Parathyroid adenoma (tissue), 2 donors: ENCODE measurements at regions not wholly inside any gene's neighbourhood (a gene's known extent, or its start where the extent isn't known, plus 50 kb on each side); places are given as distances from the start of the nearest gene placed in this dataset.

Source experiments
- H2AFZ ChIP-seq: fragments of 300-600 bp; sonication (generic); one replicate; pipeline ENCODE4 v1.7.0; 2017; ENCODE audit warnings: antibody characterized with exemption, mild to moderate bottlenecking
- H3K27ac ChIP-seq: fragments of 300-600 bp; sonication (generic); one replicate; pipeline ENCODE4 v1.7.0; 2017
- H3K27me3 ChIP-seq: fragments of 300-600 bp; sonication (generic); one replicate; pipeline ENCODE4 v1.7.0; 2017; ENCODE audit warnings: low read length; ENCODE audit not compliant: control insufficient read depth, insufficient read depth
- H3K36me3 ChIP-seq: fragments of 300-600 bp; sonication (generic); one replicate; pipeline ENCODE4 v1.7.0; 2017; ENCODE audit warnings: low read length; ENCODE audit not compliant: control insufficient read depth, insufficient read depth
- H3K4me1 ChIP-seq: fragments of 300-600 bp; sonication (generic); one replicate; pipeline ENCODE4 v1.7.0; 2017; ENCODE audit warnings: control low read depth
- H3K4me2 ChIP-seq: fragments of 300-600 bp; sonication (generic); one replicate; pipeline ENCODE4 v1.7.0; 2017; ENCODE audit warnings: low read length
- H3K4me3 ChIP-seq: fragments of 300-600 bp; sonication (generic); one replicate; pipeline ENCODE4 v1.7.0; 2017; ENCODE audit warnings: low read depth, low read length
- H3K79me2 ChIP-seq: fragments of 300-600 bp; sonication (generic); one replicate; pipeline ENCODE4 v1.7.0; 2017; ENCODE audit warnings: control low read depth
- H3K9ac ChIP-seq: fragments of 300-600 bp; sonication (generic); one replicate; pipeline ENCODE4 v1.7.0; 2017; ENCODE audit warnings: mild to moderate bottlenecking
- H3K9me3 ChIP-seq: fragments of 300-600 bp; sonication (generic); one replicate; pipeline ENCODE4 v1.7.0; 2017; ENCODE audit warnings: low read length; ENCODE audit not compliant: control insufficient read depth
- TF ChIP-seq, protein P1 (sequence below): fragments of 300-600 bp; sonication (generic); IDR thresholded peaks from one replicate; pipeline ENCODE4 v1.7.0; 2017; ENCODE audit warnings: antibody characterized with exemption, mild to moderate bottlenecking
- donor health status: primary hyperparathyroidism.

DNA sequence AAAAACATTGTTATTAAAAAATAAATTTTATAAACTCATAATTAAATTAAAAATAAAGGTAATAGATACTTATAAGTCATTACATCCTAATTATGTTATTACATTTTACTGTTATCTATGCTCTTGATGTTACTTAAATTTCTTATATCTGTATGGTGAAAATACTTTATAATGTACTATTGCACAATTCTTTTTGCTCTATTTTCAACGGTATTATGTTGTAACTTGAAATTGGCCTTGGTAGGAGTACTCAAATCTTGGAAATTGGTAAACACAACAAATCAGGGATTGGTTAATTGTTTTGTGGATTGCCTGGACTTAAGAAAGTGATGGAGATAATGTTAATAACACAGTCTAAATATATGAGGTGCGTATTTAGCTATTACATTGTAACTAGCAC is 273.3 kb downstream of the MDFIC start:
- Histone ChIP-seq H3K27ac (no peak overlapping the region), H2AFZ (no peak overlapping the region), H3K4me1 (no peaks in the 10 kb centered on the region), H3K9ac (no peak overlapping the region), H3K36me3 (no peaks in the 10 kb centered on the region), H3K4me3 (no peak overlapping the region), H3K4me2 (no peak overlapping the region), H3K9me3 (no peaks in the 10 kb centered on the region), H3K27me3 (no peaks in the 10 kb centered on the region), H3K79me2 (no peaks in the 10 kb centered on the region)
- TF ChIP-seq, protein P1, sequence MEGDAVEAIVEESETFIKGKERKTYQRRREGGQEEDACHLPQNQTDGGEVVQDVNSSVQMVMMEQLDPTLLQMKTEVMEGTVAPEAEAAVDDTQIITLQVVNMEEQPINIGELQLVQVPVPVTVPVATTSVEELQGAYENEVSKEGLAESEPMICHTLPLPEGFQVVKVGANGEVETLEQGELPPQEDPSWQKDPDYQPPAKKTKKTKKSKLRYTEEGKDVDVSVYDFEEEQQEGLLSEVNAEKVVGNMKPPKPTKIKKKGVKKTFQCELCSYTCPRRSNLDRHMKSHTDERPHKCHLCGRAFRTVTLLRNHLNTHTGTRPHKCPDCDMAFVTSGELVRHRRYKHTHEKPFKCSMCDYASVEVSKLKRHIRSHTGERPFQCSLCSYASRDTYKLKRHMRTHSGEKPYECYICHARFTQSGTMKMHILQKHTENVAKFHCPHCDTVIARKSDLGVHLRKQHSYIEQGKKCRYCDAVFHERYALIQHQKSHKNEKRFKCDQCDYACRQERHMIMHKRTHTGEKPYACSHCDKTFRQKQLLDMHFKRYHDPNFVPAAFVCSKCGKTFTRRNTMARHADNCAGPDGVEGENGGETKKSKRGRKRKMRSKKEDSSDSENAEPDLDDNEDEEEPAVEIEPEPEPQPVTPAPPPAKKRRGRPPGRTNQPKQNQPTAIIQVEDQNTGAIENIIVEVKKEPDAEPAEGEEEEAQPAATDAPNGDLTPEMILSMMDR, result no peak

DNA sequence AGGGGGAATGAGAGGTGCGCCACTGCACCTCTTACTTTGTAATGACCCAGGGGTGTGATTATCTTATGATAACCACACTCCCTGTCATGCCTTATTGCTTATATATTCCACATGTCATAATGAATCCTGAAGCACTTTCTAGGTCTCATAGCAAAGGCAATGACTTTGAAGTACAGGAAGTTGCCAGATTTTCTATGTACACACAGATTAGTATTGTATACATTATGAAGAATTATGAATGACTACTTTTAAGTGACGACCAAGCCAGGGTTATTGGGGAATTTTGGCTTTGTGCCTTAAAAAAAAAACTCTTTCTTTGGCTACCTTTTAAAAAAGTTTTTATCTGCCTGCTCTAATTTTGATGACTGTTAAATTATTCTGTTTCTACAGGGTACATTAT is 269.6 kb downstream of the MDFIC start:
- no peaks in the 10 kb centered on the region for H3K27me3 ChIP-seq
- no peaks in the 10 kb centered on the region for H3K36me3 ChIP-seq
- TF ChIP-seq, protein P1, result no peak
- H3K4me1 ChIP-seq, result no peaks in the 10 kb centered on the region
- H3K4me3 ChIP-seq, result no peak overlapping the region
- no peak overlapping the region for H2AFZ ChIP-seq
- no peak overlapping the region for H3K27ac ChIP-seq
- H3K79me2 ChIP-seq, result no peaks in the 10 kb centered on the region
- H3K4me2 ChIP-seq, result no peak overlapping the region
- H3K9ac ChIP-seq, result no peak overlapping the region
- H3K9me3 ChIP-seq, result no peaks in the 10 kb centered on the region

DNA sequence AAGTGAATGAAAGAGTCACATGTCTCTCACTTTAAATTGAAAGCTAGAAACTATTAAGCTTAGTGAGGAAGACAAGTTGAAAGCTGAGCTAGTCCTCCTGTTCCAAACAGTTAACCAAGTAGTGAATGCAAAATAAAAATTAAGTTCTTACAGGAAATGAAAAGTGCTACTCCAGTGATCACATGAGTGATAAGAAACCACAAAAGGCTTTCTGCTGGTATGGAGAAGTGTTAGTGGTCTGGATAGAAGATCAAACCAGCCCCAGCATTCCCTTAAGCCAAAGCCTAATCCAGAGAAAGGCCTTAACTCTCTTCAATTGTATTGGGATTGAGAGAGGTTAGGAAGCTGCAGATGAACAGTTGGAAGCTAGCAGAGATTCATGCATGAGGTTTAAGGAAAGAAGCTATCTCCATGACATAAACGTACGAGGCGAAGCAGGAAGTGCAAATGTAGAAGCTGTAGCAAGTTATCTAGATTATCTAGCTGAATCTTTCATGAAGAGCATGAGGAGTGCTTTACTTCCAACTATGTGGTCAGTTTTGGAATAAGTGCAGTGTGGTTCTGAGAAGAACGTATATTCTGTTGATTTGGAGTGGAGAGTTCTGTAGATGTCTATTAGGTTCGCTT is 261.6 kb downstream of the MDFIC start:
- Histone ChIP-seq H3K4me3 (no peak overlapping the region), H3K79me2 (no peaks in the 10 kb centered on the region), H3K36me3 (no peaks in the 10 kb centered on the region), H3K9me3 (no peaks in the 10 kb centered on the region), H3K27me3 (no peaks in the 10 kb centered on the region), H3K4me1 (no peaks in the 10 kb centered on the region), H2AFZ (no peak overlapping the region), H3K27ac (no peak overlapping the region), H3K4me2 (peak overlapping the region; percentile 5), H3K9ac (no peak overlapping the region)
- TF ChIP-seq, protein P1, result no peak

DNA sequence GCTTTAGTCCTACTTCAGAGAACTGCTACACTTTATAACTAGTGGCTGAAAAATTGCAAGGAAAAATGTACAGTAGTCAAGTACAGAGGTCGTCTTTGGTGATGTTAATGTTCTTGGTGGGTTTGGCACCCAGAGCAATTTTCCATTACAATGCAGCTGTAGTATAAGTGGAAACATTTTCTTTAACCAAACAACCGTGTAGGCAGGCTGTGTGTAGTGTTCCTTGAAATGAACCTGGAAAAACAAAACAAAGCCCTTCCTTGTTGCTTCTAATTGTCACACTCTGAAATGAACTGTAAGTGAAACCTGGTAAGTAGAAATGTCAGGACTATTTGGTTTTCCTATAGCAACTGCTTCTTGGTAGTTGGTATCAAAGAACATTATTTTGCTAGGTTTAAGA is 256.9 kb downstream of the MDFIC start:
- Histone ChIP-seq H2AFZ (no peak overlapping the region), H3K36me3 (no peaks in the 10 kb centered on the region), H3K4me1 (no peaks in the 10 kb centered on the region), H3K9ac (no peak overlapping the region), H3K4me3 (no peak overlapping the region), H3K27ac (no peak overlapping the region), H3K9me3 (no peaks in the 10 kb centered on the region), H3K27me3 (no peaks in the 10 kb centered on the region), H3K4me2 (no peak overlapping the region), H3K79me2 (no peaks in the 10 kb centered on the region)
- TF ChIP-seq, protein P1, result no peak

DNA sequence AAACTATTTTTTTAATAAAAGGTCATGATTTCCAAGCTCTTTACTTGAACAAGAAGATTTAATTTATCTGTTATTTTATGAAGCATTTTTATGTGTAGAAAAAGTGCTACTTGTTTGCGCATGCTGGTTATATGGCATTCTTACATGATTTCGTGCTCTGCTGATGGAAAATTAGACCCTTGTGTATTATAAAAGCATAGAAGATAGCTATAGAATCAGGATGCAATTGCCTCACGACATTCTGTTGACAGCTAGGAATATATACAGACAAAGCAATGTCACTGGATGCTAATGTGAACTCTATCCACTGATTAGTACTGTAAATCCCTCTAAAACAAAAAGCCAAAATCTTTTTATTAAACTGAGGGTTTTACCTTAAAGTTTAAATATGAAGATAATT is 255.9 kb downstream of the MDFIC start:
- H3K79me2 ChIP-seq, result no peaks in the 10 kb centered on the region
- H3K9ac ChIP-seq, result no peak overlapping the region
- no peak overlapping the region for H2AFZ ChIP-seq
- H3K4me1 ChIP-seq, result no peaks in the 10 kb centered on the region
- no peaks in the 10 kb centered on the region for H3K36me3 ChIP-seq
- H3K9me3 ChIP-seq, result no peaks in the 10 kb centered on the region
- TF ChIP-seq, protein P1, result no peak
- no peak overlapping the region for H3K27ac ChIP-seq
- H3K27me3 ChIP-seq, result no peaks in the 10 kb centered on the region
- no peak overlapping the region for H3K4me2 ChIP-seq
- H3K4me3 ChIP-seq, result no peak overlapping the region
